ENCODE measurements at regions not wholly inside any gene's neighbourhood (a gene's known extent, or its start where the extent isn't known, plus 50 kb on each side); places are given as distances from the start of the nearest gene placed in this dataset.

DNA sequence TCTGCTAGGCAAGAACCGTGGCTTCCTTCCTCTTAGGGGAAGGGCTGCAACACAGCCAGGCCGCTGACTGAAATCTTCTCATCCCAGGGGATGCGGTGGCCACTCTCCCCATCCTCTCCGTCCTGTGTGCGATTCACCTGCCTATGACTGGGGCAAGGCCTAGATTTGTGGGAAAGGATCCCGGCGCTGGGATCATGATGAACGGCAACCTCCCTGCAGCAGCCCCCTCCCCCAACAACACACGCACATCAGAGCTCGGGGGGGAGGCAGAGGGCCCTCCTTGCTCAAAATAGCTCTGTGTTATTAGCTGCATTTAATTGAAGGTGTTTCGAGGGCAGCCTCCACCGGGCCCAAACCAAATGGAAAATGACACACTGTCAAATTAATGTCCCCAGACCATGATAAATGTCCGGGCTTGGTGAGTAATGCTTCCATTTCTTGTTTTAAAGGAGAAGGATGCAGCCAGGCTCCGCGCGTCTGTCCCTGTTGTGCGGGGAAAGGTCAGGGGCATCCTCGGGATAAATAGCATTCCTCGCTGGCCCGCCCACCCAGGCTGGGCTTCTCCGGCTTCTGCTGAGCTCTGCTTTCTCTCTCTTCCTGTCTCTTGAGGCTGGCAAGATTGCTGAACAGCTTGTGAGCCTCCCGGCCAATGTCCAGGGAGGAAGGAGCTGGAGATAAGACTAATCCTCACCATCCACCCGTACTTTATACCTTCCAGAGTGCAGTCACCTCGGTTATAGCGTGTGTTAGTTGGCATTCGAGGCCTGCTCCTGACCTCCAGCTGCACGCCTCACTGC lies 56.4 kb upstream of the TLE3 start:
- no peak for DNase-seq (ENCODE audit: low read depth in 3 of 3, low spot score in 1 of 3)

- DNase-seq (ENCODE audit: low read depth in 3 of 3, low spot score in 1 of 3), result no peak
These were observed 54.4 kb upstream of the TLE3 start for GRCh38 chr15:70152070-70152480.

DNA sequence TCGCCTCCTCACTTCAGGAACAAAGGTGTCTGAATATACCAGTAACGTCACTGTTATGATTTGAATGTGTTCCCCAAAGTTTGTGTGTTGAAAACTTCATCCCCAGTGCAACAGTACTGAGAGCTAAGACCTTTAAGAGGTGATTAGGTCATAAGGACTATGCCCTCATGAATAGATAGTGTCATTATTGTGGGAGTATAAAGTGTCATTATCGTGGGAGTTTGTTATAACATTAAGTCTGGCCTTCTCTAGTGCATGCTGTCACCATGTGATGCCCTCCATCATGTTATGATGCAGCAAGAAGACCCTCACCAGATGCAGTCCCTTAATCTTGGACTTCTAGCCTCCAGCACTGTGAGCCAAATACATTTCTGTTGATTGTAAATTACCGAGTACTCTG lies 53.7 kb upstream of the TLE3 start:
- DNase-seq (ENCODE audit: low read depth in 3 of 3, low spot score in 1 of 3), result no peak

- DNase-seq (ENCODE audit: low read depth in 3 of 3, low spot score in 1 of 3), result no peak
These were observed 53.3 kb upstream of the TLE3 start for GRCh38 chr15:70151003-70151402.

- DNase-seq (ENCODE audit: low read depth in 3 of 3, low spot score in 1 of 3), result no peak
These were observed 52.7 kb upstream of the TLE3 start for GRCh38 chr15:70150405-70150747.

GRCh38 chr15:70149667-70150404 lies 52.1 kb upstream of the TLE3 start:
- no peak for DNase-seq (ENCODE audit: low read depth in 3 of 3, low spot score in 1 of 3)

DNA sequence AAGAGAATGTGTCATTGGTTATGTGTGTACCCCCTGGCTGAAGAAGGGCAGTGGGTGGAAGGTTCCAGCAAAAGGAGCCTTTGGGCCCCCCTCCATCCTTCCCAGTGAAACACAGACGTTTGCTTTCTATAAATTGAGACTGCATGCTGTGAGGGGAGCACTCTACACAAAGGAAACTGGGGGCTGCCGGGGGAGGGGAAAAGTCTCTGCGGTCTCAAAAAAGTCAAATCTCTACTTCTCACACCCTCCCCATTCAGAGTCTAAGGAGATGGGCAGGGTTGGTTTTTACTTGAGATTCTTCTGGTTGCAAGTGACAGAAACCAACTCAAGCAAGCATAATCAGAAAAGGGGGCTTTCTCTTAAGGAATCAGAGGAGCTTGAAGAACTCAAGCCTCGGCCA lies 50.1 kb upstream of the TLE3 start:
- no peak for DNase-seq (ENCODE audit: low read depth in 3 of 3, low spot score in 1 of 3)
